ENCODE measurements at regions not wholly inside any gene's neighbourhood (a gene's known extent, or its start where the extent isn't known, plus 50 kb on each side); places are given as distances from the start of the nearest gene placed in this dataset.

DNA sequence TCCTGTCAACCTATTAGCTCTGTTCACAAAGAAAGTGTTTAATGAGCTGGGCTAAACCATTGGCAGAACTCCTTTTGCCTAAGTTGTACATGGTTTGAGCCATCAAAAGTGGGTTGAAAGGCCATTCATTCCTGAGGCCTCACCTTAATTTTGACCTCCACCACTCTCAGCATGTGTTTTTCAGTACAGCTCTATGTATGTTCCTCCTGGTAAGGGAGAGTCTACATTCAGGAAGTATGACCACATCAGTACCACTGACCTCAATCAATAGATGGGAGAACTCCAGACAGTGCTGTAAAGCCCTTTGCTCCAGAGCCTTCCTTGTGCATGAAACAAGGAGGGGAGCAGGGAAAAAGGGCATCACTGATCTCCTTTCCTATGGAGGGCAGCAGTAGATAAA is 87.8 kb upstream of the CARD18 start:
- H3K27ac ChIP-seq, result no peak overlapping the region
- H3K4me1 ChIP-seq (ENCODE audit: control insufficient read depth in 1 of 2, low read depth in 2 of 2), result no peaks in the 10 kb centered on the region
- DNase-seq (ENCODE audit: low spot score) (no peak), ATAC-seq (ENCODE audit: insufficient number of reproducible peaks, low FRiP score, low read depth) (no peak)
- H3K9me3 ChIP-seq, result no peaks in the 10 kb centered on the region
- no peaks in the 10 kb centered on the region for H3K36me3 ChIP-seq
- no peak overlapping the region for H3K4me3 ChIP-seq
- TF ChIP-seq, protein P1, sequence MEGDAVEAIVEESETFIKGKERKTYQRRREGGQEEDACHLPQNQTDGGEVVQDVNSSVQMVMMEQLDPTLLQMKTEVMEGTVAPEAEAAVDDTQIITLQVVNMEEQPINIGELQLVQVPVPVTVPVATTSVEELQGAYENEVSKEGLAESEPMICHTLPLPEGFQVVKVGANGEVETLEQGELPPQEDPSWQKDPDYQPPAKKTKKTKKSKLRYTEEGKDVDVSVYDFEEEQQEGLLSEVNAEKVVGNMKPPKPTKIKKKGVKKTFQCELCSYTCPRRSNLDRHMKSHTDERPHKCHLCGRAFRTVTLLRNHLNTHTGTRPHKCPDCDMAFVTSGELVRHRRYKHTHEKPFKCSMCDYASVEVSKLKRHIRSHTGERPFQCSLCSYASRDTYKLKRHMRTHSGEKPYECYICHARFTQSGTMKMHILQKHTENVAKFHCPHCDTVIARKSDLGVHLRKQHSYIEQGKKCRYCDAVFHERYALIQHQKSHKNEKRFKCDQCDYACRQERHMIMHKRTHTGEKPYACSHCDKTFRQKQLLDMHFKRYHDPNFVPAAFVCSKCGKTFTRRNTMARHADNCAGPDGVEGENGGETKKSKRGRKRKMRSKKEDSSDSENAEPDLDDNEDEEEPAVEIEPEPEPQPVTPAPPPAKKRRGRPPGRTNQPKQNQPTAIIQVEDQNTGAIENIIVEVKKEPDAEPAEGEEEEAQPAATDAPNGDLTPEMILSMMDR (IDR thresholded peaks at IDR 0.05), result no peak
- H3K27me3 ChIP-seq (replicated peaks; ENCODE audit: insufficient read depth), result no peaks in the 10 kb centered on the region

DNA sequence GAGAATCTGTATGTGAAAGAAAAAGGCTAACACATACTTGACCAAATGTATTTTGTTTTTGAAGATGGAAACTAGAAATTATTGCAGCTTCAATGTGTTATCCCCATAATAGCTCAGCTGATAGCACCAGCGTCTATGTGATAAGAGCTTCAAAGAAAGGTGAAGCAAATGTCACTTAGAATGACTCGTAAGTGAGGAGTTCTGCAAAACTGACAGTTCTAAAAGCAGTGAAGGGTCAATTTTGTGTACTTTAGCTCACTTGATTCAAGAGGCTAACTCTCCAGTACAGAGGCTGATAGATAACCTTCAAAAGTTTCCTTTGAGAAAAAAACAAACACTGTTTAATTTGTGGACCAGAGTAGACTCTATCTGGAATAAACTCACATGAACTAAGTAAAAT is 87.2 kb upstream of the CARD18 start:
- Histone ChIP-seq H3K4me3 (no peak overlapping the region), H3K36me3 (no peaks in the 10 kb centered on the region), H3K4me1 (ENCODE audit: control insufficient read depth in 1 of 2, low read depth in 2 of 2) (peaks cover 2 to 5% of the 10 kb centered on the region in 2 donors), H3K9me3 (no peaks in the 10 kb centered on the region), H3K27me3 (replicated peaks; ENCODE audit: insufficient read depth) (no peaks in the 10 kb centered on the region), H3K27ac (no peak overlapping the region)
- ATAC-seq (ENCODE audit: insufficient number of reproducible peaks, low FRiP score, low read depth) (no peak), DNase-seq (ENCODE audit: low spot score) (no peak)
- TF ChIP-seq, protein P1 (IDR thresholded peaks at IDR 0.05), result no peak

DNA sequence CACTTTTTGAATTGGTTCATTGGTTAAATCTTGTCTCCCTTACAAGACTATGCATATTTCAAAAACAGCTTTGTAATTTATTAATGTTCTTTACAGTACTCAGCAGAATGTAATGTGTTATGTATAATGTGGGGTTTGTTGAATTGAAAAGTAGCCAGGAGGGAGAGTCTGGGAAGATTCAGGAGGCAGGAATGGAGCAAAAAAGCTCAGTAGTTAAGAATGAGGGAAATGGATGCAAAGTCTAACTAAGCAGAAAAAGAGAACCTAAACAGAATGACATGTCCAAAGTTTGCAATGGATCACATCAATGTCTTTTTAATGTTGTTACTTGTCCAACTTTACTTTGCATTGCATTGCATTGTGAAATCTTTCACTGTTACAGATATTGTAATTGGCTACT is 86.5 kb upstream of the CARD18 start:
- TF ChIP-seq, protein P1 (IDR thresholded peaks at IDR 0.05), result no peak
- ATAC-seq (ENCODE audit: insufficient number of reproducible peaks, low FRiP score, low read depth) (no peak), DNase-seq (ENCODE audit: low spot score) (no peak)
- H3K36me3 ChIP-seq, result no peaks in the 10 kb centered on the region
- peaks cover 3 to 11% of the 10 kb centered on the region in 2 donors for H3K4me1 ChIP-seq (ENCODE audit: control insufficient read depth in 1 of 2, low read depth in 2 of 2)
- H3K4me3 ChIP-seq, result no peak overlapping the region
- no peaks in the 10 kb centered on the region for H3K9me3 ChIP-seq
- no peaks in the 10 kb centered on the region for H3K27me3 ChIP-seq (replicated peaks; ENCODE audit: insufficient read depth)
- H3K27ac ChIP-seq, result no peak overlapping the region

DNA sequence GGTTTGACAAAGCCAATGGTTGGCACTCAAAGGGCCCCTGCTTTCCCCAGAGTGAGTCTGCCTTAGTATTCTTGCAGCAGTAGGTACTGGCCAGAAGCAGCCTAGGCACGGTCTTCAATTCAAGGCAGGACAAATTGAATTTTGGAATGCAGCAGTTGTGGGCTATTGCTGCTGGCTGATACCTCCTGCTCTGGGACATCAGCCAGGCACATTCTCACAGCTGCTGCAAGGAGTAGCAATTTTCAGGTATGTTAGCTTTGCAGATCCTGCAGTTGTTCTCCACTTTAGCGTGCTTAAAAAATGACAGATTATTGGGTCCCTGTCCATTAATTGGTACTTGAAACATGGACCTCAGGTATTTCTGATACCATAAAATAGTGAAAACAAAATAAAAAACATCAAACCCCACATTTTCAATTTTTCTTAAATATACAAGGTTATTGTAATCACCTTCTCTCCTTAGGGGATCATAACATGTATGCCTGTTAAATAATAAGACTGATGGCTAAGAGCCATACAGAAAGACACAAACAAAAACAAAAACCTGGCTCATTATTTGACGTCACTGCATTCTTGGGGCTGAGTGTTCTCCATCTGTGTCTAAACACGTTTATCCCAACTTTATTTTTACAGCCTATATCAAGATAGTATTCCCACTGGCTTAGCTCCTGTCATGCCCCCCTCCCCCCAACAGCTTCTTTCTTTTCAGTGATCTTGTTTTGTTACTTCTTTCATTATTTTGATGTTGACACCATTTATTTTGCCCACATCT is 85.1 kb upstream of the CARD18 start:
- TF ChIP-seq, protein P1 (IDR thresholded peaks at IDR 0.05), result no peak
- no peaks in the 10 kb centered on the region for H3K27me3 ChIP-seq (replicated peaks; ENCODE audit: insufficient read depth)
- peaks cover 3 to 11% of the 10 kb centered on the region in 2 donors for H3K4me1 ChIP-seq (ENCODE audit: control insufficient read depth in 1 of 2, low read depth in 2 of 2)
- DNase-seq (ENCODE audit: low spot score) (no peak), ATAC-seq (ENCODE audit: insufficient number of reproducible peaks, low FRiP score, low read depth) (no peak)
- no peak overlapping the region for H3K4me3 ChIP-seq
- H3K27ac ChIP-seq, result no peak overlapping the region
- H3K36me3 ChIP-seq, result no peaks in the 10 kb centered on the region
- H3K9me3 ChIP-seq, result no peaks in the 10 kb centered on the region

DNA sequence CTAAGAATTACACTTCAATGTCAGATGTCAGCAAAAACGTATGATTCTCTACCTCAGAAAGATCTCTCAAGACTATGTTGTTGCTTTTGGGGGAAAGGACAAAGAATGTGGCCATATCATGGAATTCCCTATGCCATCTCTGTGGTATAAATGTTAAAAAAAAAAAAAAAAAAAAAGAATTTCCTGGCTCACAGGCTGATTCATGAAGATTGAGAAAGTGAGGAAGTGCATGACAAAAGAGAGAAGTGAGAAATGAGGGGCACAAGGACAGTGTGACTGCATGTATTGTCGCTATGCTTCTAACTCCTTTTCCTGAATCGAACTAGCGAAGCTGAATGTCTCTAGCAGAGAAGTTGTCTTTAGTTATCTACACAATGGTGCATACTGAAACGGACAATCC is 80.6 kb upstream of the CARD18 start:
- H3K4me3 ChIP-seq, result no peak overlapping the region
- ATAC-seq (ENCODE audit: insufficient number of reproducible peaks, low FRiP score, low read depth) (no peak), DNase-seq (ENCODE audit: low spot score) (no peak)
- TF ChIP-seq, protein P1 (IDR thresholded peaks at IDR 0.05), result no peak
- H3K27me3 ChIP-seq (replicated peaks; ENCODE audit: insufficient read depth), result no peaks in the 10 kb centered on the region
- H3K4me1 ChIP-seq (ENCODE audit: control insufficient read depth in 1 of 2, low read depth in 2 of 2), result peaks cover 3 to 11% of the 10 kb centered on the region in 2 donors
- H3K9me3 ChIP-seq, result no peaks in the 10 kb centered on the region
- H3K27ac ChIP-seq, result no peak overlapping the region
- H3K36me3 ChIP-seq, result no peaks in the 10 kb centered on the region

Measured in thoracic aorta (tissue), 2 donors.